Liver (tissue), 3 donors: ENCODE measurements at regions not wholly inside any gene's neighbourhood (a gene's known extent, or its start where the extent isn't known, plus 50 kb on each side); places are given as distances from the start of the nearest gene placed in this dataset.

ENCODE experiments used
- GABPA ChIP-seq, 2 donors: IDR thresholded peaks in 1 of 2; conservative IDR thresholded peaks in 1 of 2; 2 replicates each; pipeline ENCODE4 v1.6.1; 2016; ENCODE audit warnings: antibody characterized with exemption in 2 of 2, mild to moderate bottlenecking in 1 of 2, moderate library complexity in 1 of 2
- SP1 ChIP-seq: IDR thresholded peaks from 2 replicates; pipeline ENCODE4 v1.6.1; 2018; ENCODE audit warnings: antibody characterized with exemption, mild to moderate bottlenecking
- TF ChIP-seq, protein P1 (sequence below): fragments of 150-350 bp; IDR thresholded peaks from 2 replicates; pipeline ENCODE4 v1.5.1; 2017; ENCODE audit warnings: improper control_type of control experiment, low read depth, low read length; ENCODE audit not compliant: missing input control
- TF ChIP-seq, protein P2 (sequence below): IDR thresholded peaks from 2 replicates; pipeline ENCODE4 v1.6.1; 2016; ENCODE audit warnings: antibody characterized with exemption
- TF ChIP-seq, protein P3 (sequence below): IDR thresholded peaks from 2 replicates; pipeline ENCODE4 v1.6.1; 2016; ENCODE audit warnings: antibody characterized with exemption
- donor health status: healthy.
- donor health status: healthy.

DNA sequence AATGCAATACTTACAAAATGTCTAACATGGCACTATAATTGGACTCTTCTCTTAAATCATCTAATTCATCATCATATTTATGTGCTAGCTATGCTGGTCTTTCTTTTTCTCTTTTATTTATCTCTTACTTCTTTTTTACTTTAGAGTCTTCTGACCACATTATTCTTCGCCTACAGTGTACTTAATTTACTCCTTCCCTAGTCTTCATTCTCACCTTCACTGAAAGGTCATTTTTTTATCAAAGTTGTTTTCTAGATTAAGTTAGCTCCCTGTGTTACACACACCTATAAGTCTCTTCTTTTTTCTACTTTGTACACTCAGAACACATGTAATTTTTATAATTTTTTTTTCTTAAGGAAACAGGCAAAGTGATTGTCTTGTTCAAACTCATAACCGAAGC is 1351.2 kb downstream of the FSCB start:
- TF ChIP-seq, protein P1, sequence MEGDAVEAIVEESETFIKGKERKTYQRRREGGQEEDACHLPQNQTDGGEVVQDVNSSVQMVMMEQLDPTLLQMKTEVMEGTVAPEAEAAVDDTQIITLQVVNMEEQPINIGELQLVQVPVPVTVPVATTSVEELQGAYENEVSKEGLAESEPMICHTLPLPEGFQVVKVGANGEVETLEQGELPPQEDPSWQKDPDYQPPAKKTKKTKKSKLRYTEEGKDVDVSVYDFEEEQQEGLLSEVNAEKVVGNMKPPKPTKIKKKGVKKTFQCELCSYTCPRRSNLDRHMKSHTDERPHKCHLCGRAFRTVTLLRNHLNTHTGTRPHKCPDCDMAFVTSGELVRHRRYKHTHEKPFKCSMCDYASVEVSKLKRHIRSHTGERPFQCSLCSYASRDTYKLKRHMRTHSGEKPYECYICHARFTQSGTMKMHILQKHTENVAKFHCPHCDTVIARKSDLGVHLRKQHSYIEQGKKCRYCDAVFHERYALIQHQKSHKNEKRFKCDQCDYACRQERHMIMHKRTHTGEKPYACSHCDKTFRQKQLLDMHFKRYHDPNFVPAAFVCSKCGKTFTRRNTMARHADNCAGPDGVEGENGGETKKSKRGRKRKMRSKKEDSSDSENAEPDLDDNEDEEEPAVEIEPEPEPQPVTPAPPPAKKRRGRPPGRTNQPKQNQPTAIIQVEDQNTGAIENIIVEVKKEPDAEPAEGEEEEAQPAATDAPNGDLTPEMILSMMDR: no peak
- TF ChIP-seq, protein P2, sequence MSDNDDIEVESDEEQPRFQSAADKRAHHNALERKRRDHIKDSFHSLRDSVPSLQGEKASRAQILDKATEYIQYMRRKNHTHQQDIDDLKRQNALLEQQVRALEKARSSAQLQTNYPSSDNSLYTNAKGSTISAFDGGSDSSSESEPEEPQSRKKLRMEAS: no peak
- TF ChIP-seq, protein P3, sequence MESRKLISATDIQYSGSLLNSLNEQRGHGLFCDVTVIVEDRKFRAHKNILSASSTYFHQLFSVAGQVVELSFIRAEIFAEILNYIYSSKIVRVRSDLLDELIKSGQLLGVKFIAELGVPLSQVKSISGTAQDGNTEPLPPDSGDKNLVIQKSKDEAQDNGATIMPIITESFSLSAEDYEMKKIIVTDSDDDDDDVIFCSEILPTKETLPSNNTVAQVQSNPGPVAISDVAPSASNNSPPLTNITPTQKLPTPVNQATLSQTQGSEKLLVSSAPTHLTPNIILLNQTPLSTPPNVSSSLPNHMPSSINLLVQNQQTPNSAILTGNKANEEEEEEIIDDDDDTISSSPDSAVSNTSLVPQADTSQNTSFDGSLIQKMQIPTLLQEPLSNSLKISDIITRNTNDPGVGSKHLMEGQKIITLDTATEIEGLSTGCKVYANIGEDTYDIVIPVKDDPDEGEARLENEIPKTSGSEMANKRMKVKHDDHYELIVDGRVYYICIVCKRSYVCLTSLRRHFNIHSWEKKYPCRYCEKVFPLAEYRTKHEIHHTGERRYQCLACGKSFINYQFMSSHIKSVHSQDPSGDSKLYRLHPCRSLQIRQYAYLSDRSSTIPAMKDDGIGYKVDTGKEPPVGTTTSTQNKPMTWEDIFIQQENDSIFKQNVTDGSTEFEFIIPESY: no peak
- TF ChIP-seq SP1 (no peak), GABPA (IDR thresholded peaks at IDR 0.05 in 1 of 2, conservative IDR thresholded peaks at IDR 0.05 in 1 of 2) (no peak)
